Upper lobe of left lung (tissue), 6 donors: ENCODE measurements at regions not wholly inside any gene's neighbourhood (a gene's known extent, or its start where the extent isn't known, plus 50 kb on each side); places are given as distances from the start of the nearest gene placed in this dataset.

ENCODE experiments used
- ATAC-seq, 2 donors: fragments of 200-7000 bp; cut with Tn5 transposase; one replicate each; pipeline ENCODE4 v1.9.1; 2022; ENCODE audit warnings: mild to moderate bottlenecking in 2 of 2, moderate library complexity in 2 of 2; ENCODE audit not compliant: low FRiP score in 2 of 2
- DNase-seq, 2 donors: peaks; one replicate each; pipeline ENCODE4 v3.0.0-alpha.2; 2019 to 2020
- H3K27ac ChIP-seq, 4 donors: fragments of 200-600 bp; sonication (generic); one replicate each; pipeline ENCODE4 v1.5.1; 2016 to 2019
- H3K27me3 ChIP-seq, 4 donors: fragments of 200-600 bp; sonication (generic); one replicate each; pipeline ENCODE4 v1.5.1; 2017 to 2019
- H3K36me3 ChIP-seq, 4 donors: fragments of 200-600 bp; sonication (generic); one replicate each; pipeline ENCODE4 v1.5.1; 2016 to 2019
- H3K4me1 ChIP-seq, 4 donors: fragments of 200-600 bp; sonication (generic); one replicate each; pipeline ENCODE4 v1.5.1; 2018 to 2019
- H3K4me3 ChIP-seq, 4 donors: fragments of 200-600 bp; sonication (generic); one replicate each; pipeline ENCODE4 v1.5.1; 2017 to 2019; ENCODE audit warnings: mild to moderate bottlenecking in 2 of 4, moderate library complexity in 1 of 4
- H3K9me3 ChIP-seq, 4 donors: fragments of 200-600 bp; sonication (generic); one replicate each; pipeline ENCODE4 v1.5.1; 2018 to 2019
- EP300 ChIP-seq, 4 donors: sonication (generic); formaldehyde crosslinking; IDR thresholded peaks; one replicate each; pipeline ENCODE4 v1.5.1; 2017; ENCODE audit warnings: antibody characterized with exemption in 4 of 4, control low read depth in 2 of 4
- POLR2A ChIP-seq, 4 donors: fragments of 450-650 bp; IDR thresholded peaks; one replicate each; pipeline ENCODE4 v1.5.1; 2016 to 2017; ENCODE audit warnings: antibody characterized with exemption in 4 of 4, mild to moderate bottlenecking in 2 of 4
- POLR2AphosphoS5 ChIP-seq, 2 donors: sonication (generic); formaldehyde crosslinking; IDR thresholded peaks; one replicate each; pipeline ENCODE4 v1.5.1; 2017; ENCODE audit warnings: antibody characterized with exemption in 2 of 2
- WGBS, 2 donors: methylation state at CpG; one replicate each; pipeline ENCODE4 v1.1.5; 2017 to 2018; 5-methylcytosine and 5-hydroxymethylcytosine counted together
- TF ChIP-seq, protein P1 (sequence below), 6 experiments: fragments of 450-650 bp in 4 of 6; fragments of 200-600 bp in 2 of 6; sonication (generic) in 2 of 6; IDR thresholded peaks; one replicate each; pipeline ENCODE4 v1.5.1; 2016 to 2019; ENCODE audit warnings: antibody characterized with exemption in 6 of 6
- donor health status: DM: no; HTN: no; CAD: no; lungs with moderate emphysema.
- donor health status: DM: no; HTN: yes; CAD: no; lungs with severe emphysema.

DNA sequence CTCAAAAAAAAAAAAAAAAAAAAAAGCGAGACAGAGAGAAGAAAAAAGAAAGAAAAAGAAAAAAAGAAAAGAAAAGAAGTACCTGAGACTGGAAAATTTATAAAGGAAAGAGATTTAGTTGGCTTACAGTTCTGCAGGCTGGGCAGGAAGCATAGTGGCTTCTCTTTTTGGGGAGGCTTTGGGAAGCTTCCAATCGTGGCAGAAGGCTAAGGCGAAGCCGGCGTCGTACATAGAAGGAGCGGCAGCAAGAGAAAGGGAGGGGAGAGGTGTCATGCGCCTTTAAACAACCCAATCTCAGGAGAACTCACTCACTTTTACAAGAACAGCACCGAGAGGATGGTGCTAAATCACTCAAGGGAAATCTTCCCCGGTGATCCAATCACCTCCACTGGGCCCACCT, 272.1 kb upstream of the FOXK1 start:
- H3K36me3 ChIP-seq, result no peaks in the 10 kb centered on the region
- H3K4me3 ChIP-seq, result no peak overlapping the region
- no peak overlapping the region for H3K27ac ChIP-seq
- H3K27me3 ChIP-seq, result no peaks in the 10 kb centered on the region
- 79 to 90% methylated on average over 10 of the region's 10 CpGs for WGBS, 2 donors
- ATAC-seq, result no peak
- TF ChIP-seq POLR2AphosphoS5 (IDR thresholded peaks at IDR 0.05) (no peak), EP300 (IDR thresholded peaks at IDR 0.05) (no peak), POLR2A (IDR thresholded peaks at IDR 0.05) (no peak)
- H3K4me1 ChIP-seq, result no peaks in the 10 kb centered on the region
- DNase-seq, result no peak
- H3K9me3 ChIP-seq, result peaks cover 0 to 21% (median 3%) of the 10 kb centered on the region in 4 donors

DNA sequence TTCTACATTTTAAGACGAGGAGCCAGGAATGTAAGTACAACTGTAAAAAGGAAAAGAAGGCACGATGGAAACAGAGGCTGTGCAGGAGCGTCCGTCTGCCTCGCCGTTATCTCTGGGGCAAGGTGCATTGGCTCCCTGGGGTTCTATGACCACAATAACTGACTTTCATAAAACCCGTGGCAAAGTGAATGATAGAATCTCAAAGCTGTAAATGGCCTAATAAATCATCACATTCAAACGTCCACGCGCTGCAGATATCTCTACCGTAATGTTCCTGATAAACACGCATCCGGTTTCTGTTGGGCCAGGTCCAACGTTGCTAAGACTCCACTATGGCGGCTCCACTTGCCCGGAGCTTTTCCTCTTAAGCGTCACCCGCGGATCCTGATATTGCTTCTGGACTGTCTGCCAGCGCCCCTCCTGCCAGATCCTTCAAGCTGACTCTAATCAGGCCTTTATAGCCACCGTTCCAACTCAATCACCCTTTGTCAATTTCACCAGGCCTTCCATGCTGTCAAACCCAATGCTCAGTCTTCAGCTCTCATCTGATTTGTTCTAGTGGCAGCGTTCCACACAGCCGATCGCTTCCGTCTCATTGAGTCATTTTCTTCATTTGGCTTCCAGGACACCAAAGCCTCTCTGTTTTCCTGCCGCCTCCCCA, 265.6 kb upstream of the FOXK1 start:
- Histone ChIP-seq H3K36me3 (no peaks in the 10 kb centered on the region), H3K27ac (no peak overlapping the region), H3K4me1 (peaks cover 0 to 7% (median 0%) of the 10 kb centered on the region in 4 donors), H3K9me3 (peaks cover 0 to 17% (median 9%) of the 10 kb centered on the region in 4 donors), H3K4me3 (peak overlapping the region in 2 of 4 donors; percentile 24 to 29), H3K27me3 (no peaks in the 10 kb centered on the region)
- no peak for DNase-seq
- WGBS, 2 donors, result 47 to 63% methylated on average over 26 of the region's 26 CpGs
- no peak for ATAC-seq
- no peak for TF ChIP-seq EP300 (IDR thresholded peaks at IDR 0.05)
- no peak for TF ChIP-seq POLR2AphosphoS5 (IDR thresholded peaks at IDR 0.05)
- TF ChIP-seq, protein P1, sequence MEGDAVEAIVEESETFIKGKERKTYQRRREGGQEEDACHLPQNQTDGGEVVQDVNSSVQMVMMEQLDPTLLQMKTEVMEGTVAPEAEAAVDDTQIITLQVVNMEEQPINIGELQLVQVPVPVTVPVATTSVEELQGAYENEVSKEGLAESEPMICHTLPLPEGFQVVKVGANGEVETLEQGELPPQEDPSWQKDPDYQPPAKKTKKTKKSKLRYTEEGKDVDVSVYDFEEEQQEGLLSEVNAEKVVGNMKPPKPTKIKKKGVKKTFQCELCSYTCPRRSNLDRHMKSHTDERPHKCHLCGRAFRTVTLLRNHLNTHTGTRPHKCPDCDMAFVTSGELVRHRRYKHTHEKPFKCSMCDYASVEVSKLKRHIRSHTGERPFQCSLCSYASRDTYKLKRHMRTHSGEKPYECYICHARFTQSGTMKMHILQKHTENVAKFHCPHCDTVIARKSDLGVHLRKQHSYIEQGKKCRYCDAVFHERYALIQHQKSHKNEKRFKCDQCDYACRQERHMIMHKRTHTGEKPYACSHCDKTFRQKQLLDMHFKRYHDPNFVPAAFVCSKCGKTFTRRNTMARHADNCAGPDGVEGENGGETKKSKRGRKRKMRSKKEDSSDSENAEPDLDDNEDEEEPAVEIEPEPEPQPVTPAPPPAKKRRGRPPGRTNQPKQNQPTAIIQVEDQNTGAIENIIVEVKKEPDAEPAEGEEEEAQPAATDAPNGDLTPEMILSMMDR (IDR thresholded peaks at IDR 0.05), result no peak
- no peak for TF ChIP-seq POLR2A (IDR thresholded peaks at IDR 0.05)

DNA sequence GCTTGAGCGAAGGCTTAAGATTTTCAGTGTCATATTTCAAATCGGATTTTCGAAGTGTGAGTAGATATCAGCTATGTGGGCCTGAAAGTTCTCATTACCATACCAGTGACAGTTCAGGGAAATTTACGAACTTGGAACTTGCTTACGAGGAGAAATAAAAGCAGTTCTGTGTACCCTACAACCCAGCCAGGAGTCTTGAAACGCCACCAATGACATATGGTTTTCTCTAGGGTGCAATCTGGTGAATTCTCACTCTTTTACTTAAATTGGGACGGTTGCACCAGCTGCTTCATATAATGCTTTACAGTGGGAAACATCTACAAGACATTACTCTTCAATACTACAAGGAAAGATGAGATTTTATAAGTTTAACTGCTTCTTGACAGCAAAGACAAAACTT, 253.6 kb upstream of the FOXK1 start:
- no peak overlapping the region for H3K4me3 ChIP-seq
- DNase-seq, result no peak
- no peaks in the 10 kb centered on the region for H3K27me3 ChIP-seq
- no peaks in the 10 kb centered on the region for H3K4me1 ChIP-seq
- 82 to 86% methylated on average over 7 of the region's 7 CpGs for WGBS, 2 donors
- H3K9me3 ChIP-seq, result peaks cover 5 to 16% (median 11%) of the 10 kb centered on the region in 4 donors
- TF ChIP-seq POLR2A (IDR thresholded peaks at IDR 0.05) (no peak), EP300 (IDR thresholded peaks at IDR 0.05) (no peak), POLR2AphosphoS5 (IDR thresholded peaks at IDR 0.05) (no peak)
- TF ChIP-seq, protein P1 (IDR thresholded peaks at IDR 0.05), result no peak
- no peak overlapping the region for H3K27ac ChIP-seq
- no peaks in the 10 kb centered on the region for H3K36me3 ChIP-seq
- ATAC-seq, result no peak

DNA sequence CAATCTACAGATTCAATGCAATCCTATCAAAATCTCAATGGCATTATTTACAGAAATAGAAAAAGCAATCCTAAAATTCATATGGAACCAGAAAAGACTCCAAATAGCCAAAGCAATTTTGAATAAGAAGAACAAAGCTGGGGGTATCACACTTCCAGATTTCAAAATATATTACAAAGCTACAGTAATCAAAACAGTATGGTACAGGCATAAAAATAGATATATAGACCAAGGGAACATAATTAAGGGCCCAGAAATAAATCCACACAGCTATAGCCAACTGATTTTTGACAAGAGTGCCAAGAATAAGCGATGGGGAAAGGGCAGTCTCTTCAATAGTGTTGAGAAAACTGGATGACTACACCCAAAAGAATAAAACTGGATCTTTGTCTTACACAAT, 251.9 kb upstream of the FOXK1 start:
- ATAC-seq (no peak), DNase-seq (no peak)
- 26 to 54% methylated on average over 1 of the region's 1 CpG for WGBS, 2 donors
- Histone ChIP-seq H3K36me3 (no peaks in the 10 kb centered on the region), H3K4me1 (no peaks in the 10 kb centered on the region), H3K27ac (no peak overlapping the region), H3K27me3 (no peaks in the 10 kb centered on the region), H3K9me3 (peaks cover 5 to 16% (median 11%) of the 10 kb centered on the region in 4 donors), H3K4me3 (no peak overlapping the region)
- TF ChIP-seq EP300 (IDR thresholded peaks at IDR 0.05), result no peak

DNA sequence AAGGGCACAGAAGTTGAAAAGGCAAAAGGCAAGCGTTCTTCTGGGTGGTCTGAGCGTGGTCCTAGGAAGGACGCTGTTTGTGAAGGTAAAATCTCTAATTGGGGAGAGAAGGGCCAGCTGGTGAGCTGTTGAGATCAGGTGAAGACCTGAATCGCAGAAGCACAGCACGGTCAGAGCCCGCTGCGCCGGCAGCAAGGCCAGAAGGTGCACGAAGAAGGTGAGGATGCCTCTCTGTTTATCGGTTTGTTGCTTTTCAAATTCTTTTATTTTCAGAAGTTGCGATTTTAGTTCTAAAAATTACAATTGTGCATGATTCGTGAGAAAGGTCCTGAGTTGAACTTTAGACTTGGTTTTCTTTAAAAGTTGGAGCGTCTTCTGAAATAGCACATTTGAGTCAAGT, 247.8 kb upstream of the FOXK1 start:
- peaks cover 5 to 16% (median 11%) of the 10 kb centered on the region in 4 donors for H3K9me3 ChIP-seq
- TF ChIP-seq POLR2AphosphoS5 (IDR thresholded peaks at IDR 0.05) (no peak), POLR2A (IDR thresholded peaks at IDR 0.05) (no peak), EP300 (IDR thresholded peaks at IDR 0.05) (no peak)
- TF ChIP-seq, protein P1 (IDR thresholded peaks at IDR 0.05), result no peak
- H3K27ac ChIP-seq, result no peak overlapping the region
- ATAC-seq (no peak), DNase-seq (peak in 1 of 2 donors; percentile 40)
- no peaks in the 10 kb centered on the region for H3K36me3 ChIP-seq
- H3K27me3 ChIP-seq, result no peaks in the 10 kb centered on the region
- H3K4me3 ChIP-seq, result no peak overlapping the region
- 72 to 81% methylated on average over 13 of the region's 13 CpGs for WGBS, 2 donors
- no peaks in the 10 kb centered on the region for H3K4me1 ChIP-seq

DNA sequence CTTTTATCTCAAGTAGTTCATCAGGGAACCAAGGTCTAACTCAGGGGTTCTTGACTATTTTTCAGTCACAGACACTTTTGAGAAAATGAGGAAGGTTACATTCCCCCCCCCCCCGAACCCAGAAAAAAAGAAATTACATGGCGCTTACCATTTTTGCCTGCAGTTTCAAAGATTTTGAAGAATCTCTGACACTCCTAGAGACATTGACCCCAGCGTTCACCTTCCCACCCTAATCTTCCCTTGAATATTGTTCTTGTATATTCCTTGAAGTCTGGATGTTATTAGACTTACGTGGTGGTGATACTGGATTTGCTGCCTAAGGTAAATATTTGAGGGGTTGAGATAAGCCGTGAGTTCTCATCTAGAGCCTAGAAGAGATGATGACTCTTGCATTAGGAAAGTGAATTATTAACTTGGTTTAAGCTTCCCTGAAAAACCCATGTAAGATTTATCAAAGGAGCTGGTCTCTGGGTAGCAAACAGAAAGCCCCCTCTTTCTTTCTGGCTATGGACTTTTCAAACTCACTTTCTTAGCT, 245.7 kb upstream of the FOXK1 start:
- Histone ChIP-seq H3K4me1 (no peaks in the 10 kb centered on the region), H3K9me3 (no peaks in the 10 kb centered on the region), H3K36me3 (no peaks in the 10 kb centered on the region), H3K27ac (no peak overlapping the region), H3K27me3 (no peaks in the 10 kb centered on the region), H3K4me3 (no peak overlapping the region)
- 43 to 46% methylated on average over 5 of the region's 5 CpGs for WGBS, 2 donors
- no peak for DNase-seq
- ATAC-seq, result no peak
- TF ChIP-seq EP300 (IDR thresholded peaks at IDR 0.05) (no peak), POLR2A (IDR thresholded peaks at IDR 0.05) (no peak), POLR2AphosphoS5 (IDR thresholded peaks at IDR 0.05) (no peak)
- TF ChIP-seq, protein P1 (IDR thresholded peaks at IDR 0.05), result no peak
